Coronary artery (tissue), 2 donors: ENCODE measurements at regions not wholly inside any gene's neighbourhood (a gene's known extent, or its start where the extent isn't known, plus 50 kb on each side); places are given as distances from the start of the nearest gene placed in this dataset.
"Not testable (repeated sequence)": the region's sequence is repeated elsewhere in the genome, so short reads cannot be mapped to it uniquely, and the experiment has no call there.

Source experiments
- DNase-seq: peaks from one replicate; pipeline ENCODE4 v3.0.0-alpha.2; 2017; ENCODE audit warnings: low spot score
- H3K27ac ChIP-seq, 2 donors: fragments of 200-600 bp; sonication (generic); one replicate each; pipeline ENCODE4 v1.5.1; 2016 to 2019
- H3K4me3 ChIP-seq: fragments of 200-600 bp; sonication (generic); 2 replicates; pipeline ENCODE4 v1.5.1; 2016; ENCODE audit warnings: mild to moderate bottlenecking, moderate library complexity
- CTCF ChIP-seq: fragments of 200-600 bp; sonication (generic); IDR thresholded peaks from one replicate; pipeline ENCODE4 v1.5.1; 2019; ENCODE audit warnings: antibody characterized with exemption

- Histone ChIP-seq H3K4me3 (no peak overlapping the region), H3K27ac (no peak overlapping the region)
- no peak for TF ChIP-seq CTCF
- no peak for DNase-seq
These were observed 1043.8 kb upstream of the EDIL3 start for GRCh38 chr5:85428426-85428934.

- H3K27ac ChIP-seq, H3K4me3 ChIP-seq, DNase-seq: not testable (repeated sequence)
These were observed 1047.0 kb upstream of the EDIL3 start for GRCh38 chr5:85431726-85432125.

GRCh38 chr5:85441156-85441555 lies 1056.5 kb upstream of the EDIL3 start:
- no peak overlapping the region for H3K4me3 ChIP-seq
- no peak for TF ChIP-seq CTCF
- no peak for DNase-seq
- H3K27ac ChIP-seq: no peak overlapping the region

GRCh38 chr5:85441853-85442252 lies 1057.2 kb upstream of the EDIL3 start:
- no peak for DNase-seq
- TF ChIP-seq CTCF: no peak

GRCh38 chr5:85452322-85453025 lies 1067.8 kb upstream of the EDIL3 start:
- no peak overlapping the region for H3K27ac ChIP-seq
- H3K4me3 ChIP-seq: no peak overlapping the region
- TF ChIP-seq CTCF: no peak
- DNase-seq: no peak

More at GRCh38 chr5:85441853-85442252, 1057.2 kb upstream of the EDIL3 start:
- no peak overlapping the region for H3K27ac ChIP-seq
- H3K4me3 ChIP-seq: no peak overlapping the region

GRCh38 chr5:85453026-85453349 lies 1068.3 kb upstream of the EDIL3 start:
- Histone ChIP-seq H3K4me3 (no peak overlapping the region), H3K27ac (no peak overlapping the region)
- no peak for TF ChIP-seq CTCF
- no peak for DNase-seq

- Histone ChIP-seq H3K4me3 (no peak overlapping the region), H3K27ac (no peak overlapping the region)
- no peak for TF ChIP-seq CTCF
- DNase-seq: peak; percentile 60
These were observed 1073.6 kb upstream of the EDIL3 start for GRCh38 chr5:85458319-85458718.
